ENCODE measurements at regions not wholly inside any gene's neighbourhood (a gene's known extent, or its start where the extent isn't known, plus 50 kb on each side); places are given as distances from the start of the nearest gene placed in this dataset.

GRCh38 chr16:10253409-10253808 lies 71.2 kb upstream of the GRIN2A start:
- DNase-seq (ENCODE audit: low read depth, low spot score) (no peak), FAIRE-seq (no peak)
- H3K79me2 ChIP-seq (ENCODE audit: control insufficient read depth, insufficient read depth, low read length): no peaks in the 10 kb centered on the region
- no peak overlapping the region for H3K4me2 ChIP-seq (ENCODE audit: insufficient read depth, low read length)
- no peak overlapping the region for H3K4me3 ChIP-seq (replicated peaks in 1 of 3; ENCODE audit: insufficient read depth in 1 of 3, low read depth in 1 of 3, low read length in 3 of 3)
- no peaks in the 10 kb centered on the region for H3K9me3 ChIP-seq (replicated peaks; ENCODE audit: control insufficient read depth, insufficient read depth, low read length)
- CTCF ChIA-PET: interaction anchor here (1.1 kb wide), 1 partner anchor 256 kb away, joined by 6 read pairs; no protein-coding TSS in a partner anchor
- no peak overlapping the region for H2AFZ ChIP-seq (ENCODE audit: low read depth, low read length)
- H3K9me1 ChIP-seq (replicated peaks; ENCODE audit: control insufficient read depth, extremely low read depth, insufficient read depth, low read length): no peaks in the 10 kb centered on the region
- intact Hi-C loops (cut with micrococcal nuclease) (no loop called here), dilution Hi-C loops (cut with MboI; ENCODE audit: extremely low pct_ligation_motif_present, low sequenced_read_pairs) (no loop called here)
- no peaks in the 10 kb centered on the region for H3K4me1 ChIP-seq (ENCODE audit: control insufficient read depth, extremely low read depth, insufficient read depth, low read length)
- H3K27me3 ChIP-seq (ENCODE audit: control insufficient read depth in 2 of 2, insufficient read depth in 2 of 2, low read length in 2 of 2): no peaks in the 10 kb centered on the region
- no peak overlapping the region for H3K27ac ChIP-seq (ENCODE audit: insufficient read depth, low read depth, low read length)
- H4K20me1 ChIP-seq (replicated peaks; ENCODE audit: control insufficient read depth, extremely low read depth, insufficient read depth, low read length): no peaks in the 10 kb centered on the region
- no peaks in the 10 kb centered on the region for H3K36me3 ChIP-seq (ENCODE audit: control insufficient read depth in 2 of 2, extremely low read depth in 1 of 2, insufficient read depth in 2 of 2, low read length in 2 of 2)
- POLR2A ChIA-PET: no interaction called here
- BruUV-seq (replicated peaks): no TSS peak
- TF ChIP-seq POLR2AphosphoS5 (IDR thresholded peaks at IDR 0.05; ENCODE audit: insufficient read depth, low read depth, low read length) (no peak), POLR2A (IDR thresholded peaks at IDR 0.05; ENCODE audit: low read depth, low read length) (no peak), MAX (IDR thresholded peaks at IDR 0.05; ENCODE audit: insufficient read depth, insufficient read length) (no peak), MYC (IDR thresholded peaks at IDR 0.05; ENCODE audit: low read depth, low read length) (no peak), CTCF (IDR thresholded peaks at IDR 0.05; ENCODE audit: extremely low read depth in 1 of 2, insufficient read depth in 1 of 2, low read depth in 1 of 2, low read length in 2 of 2) (no peak), FOS (IDR thresholded peaks at IDR 0.05; ENCODE audit: borderline replicate concordance, insufficient read depth, low read length) (no peak), JUN (IDR thresholded peaks at IDR 0.05; ENCODE audit: borderline replicate concordance, insufficient read depth, insufficient read length, low read depth) (no peak), GATA2 (IDR thresholded peaks at IDR 0.05; ENCODE audit: insufficient read depth, insufficient read length, low read depth, low read length) (no peak), EZH2 (IDR thresholded peaks at IDR 0.05; ENCODE audit: borderline replicate concordance, low read depth, low read length, severe bottlenecking) (no peak)
- no peak overlapping the region for H3K9ac ChIP-seq (replicated peaks; ENCODE audit: extremely low read depth, insufficient read depth, low read length)
